ENCODE measurements at regions not wholly inside any gene's neighbourhood (a gene's known extent, or its start where the extent isn't known, plus 50 kb on each side); places are given as distances from the start of the nearest gene placed in this dataset.
A peak's percentile ranks its signal among the peaks of the same experiment; 100 is the strongest.

GRCh38 chr11:15370495-15371147, 255.9 kb downstream of the INSC start:
- no peak for TF ChIP-seq POLR2AphosphoS5 (IDR thresholded peaks at IDR 0.05; ENCODE audit: low read depth, low read length)
- no peak for TF ChIP-seq POU2F2 (IDR thresholded peaks at IDR 0.05; ENCODE audit: low read depth, low read length)
- no peak for TF ChIP-seq POLR2A (IDR thresholded peaks at IDR 0.05; ENCODE audit: low read depth, low read length)
- FAIRE-seq (no peak), DNase-seq (ENCODE audit: insufficient read length, low spot score) (no peak)

GRCh38 chr11:15371533-15371932, 256.8 kb downstream of the INSC start:
- FAIRE-seq (no peak), DNase-seq (ENCODE audit: insufficient read length, low spot score) (no peak)
- no peak for TF ChIP-seq POLR2A (IDR thresholded peaks at IDR 0.05; ENCODE audit: low read depth, low read length)
- no peak for TF ChIP-seq POU2F2 (IDR thresholded peaks at IDR 0.05; ENCODE audit: low read depth, low read length)
- TF ChIP-seq SPI1 (IDR thresholded peaks at IDR 0.05; ENCODE audit: low read depth, low read length): no peak
- no peak for TF ChIP-seq TAF1 (IDR thresholded peaks at IDR 0.05; ENCODE audit: low read depth, low read length)
- no peak for TF ChIP-seq POLR2AphosphoS5 (IDR thresholded peaks at IDR 0.05; ENCODE audit: low read depth, low read length)
- no peak for TF ChIP-seq PAX5 (IDR thresholded peaks at IDR 0.05; ENCODE audit: insufficient read depth, low read length, severe bottlenecking)

GRCh38 chr11:15374418-15374817, 259.7 kb downstream of the INSC start:
- FAIRE-seq (no peak), DNase-seq (ENCODE audit: insufficient read length, low spot score) (no peak)
- TF ChIP-seq PAX5 (IDR thresholded peaks at IDR 0.05; ENCODE audit: insufficient read depth, low read length, severe bottlenecking) (no peak), POU2F2 (IDR thresholded peaks at IDR 0.05; ENCODE audit: low read depth, low read length) (no peak), POLR2AphosphoS5 (IDR thresholded peaks at IDR 0.05; ENCODE audit: low read depth, low read length) (no peak), POLR2A (IDR thresholded peaks at IDR 0.05; ENCODE audit: low read depth, low read length) (no peak), TAF1 (IDR thresholded peaks at IDR 0.05; ENCODE audit: low read depth, low read length) (no peak), SPI1 (IDR thresholded peaks at IDR 0.05; ENCODE audit: low read depth, low read length) (no peak)

- FAIRE-seq: no peak
- DNase-seq (ENCODE audit: insufficient read length, low spot score): no peak
- TF ChIP-seq TAF1 (IDR thresholded peaks at IDR 0.05; ENCODE audit: low read depth, low read length): no peak
- no peak for TF ChIP-seq POU2F2 (IDR thresholded peaks at IDR 0.05; ENCODE audit: low read depth, low read length)
- no peak for TF ChIP-seq POLR2AphosphoS5 (IDR thresholded peaks at IDR 0.05; ENCODE audit: low read depth, low read length)
- no peak for TF ChIP-seq PAX5 (IDR thresholded peaks at IDR 0.05; ENCODE audit: insufficient read depth, low read length, severe bottlenecking)
These were observed 264.2 kb downstream of the INSC start for GRCh38 chr11:15378941-15379340.

GRCh38 chr11:15379483-15379882, 264.8 kb downstream of the INSC start:
- no peak for FAIRE-seq
- TF ChIP-seq TAF1 (IDR thresholded peaks at IDR 0.05; ENCODE audit: low read depth, low read length) (no peak), POLR2A (IDR thresholded peaks at IDR 0.05; ENCODE audit: low read depth, low read length) (no peak), POLR2AphosphoS5 (IDR thresholded peaks at IDR 0.05; ENCODE audit: low read depth, low read length) (no peak), SPI1 (IDR thresholded peaks at IDR 0.05; ENCODE audit: low read depth, low read length) (no peak), PAX5 (IDR thresholded peaks at IDR 0.05; ENCODE audit: insufficient read depth, low read length, severe bottlenecking) (no peak), POU2F2 (IDR thresholded peaks at IDR 0.05; ENCODE audit: low read depth, low read length) (no peak)
- DNase-seq (ENCODE audit: insufficient read length, low spot score): no peak

- no peak for TF ChIP-seq PAX5 (IDR thresholded peaks at IDR 0.05; ENCODE audit: insufficient read depth, low read length, severe bottlenecking)
- FAIRE-seq: no peak
- DNase-seq (ENCODE audit: insufficient read length, low spot score): no peak
These were observed 276.1 kb downstream of the INSC start for GRCh38 chr11:15390857-15391256.

- no peak for TF ChIP-seq TAF1 (IDR thresholded peaks at IDR 0.05; ENCODE audit: low read depth, low read length)
- TF ChIP-seq PAX5 (IDR thresholded peaks at IDR 0.05; ENCODE audit: insufficient read depth, low read length, severe bottlenecking): no peak
- no peak for TF ChIP-seq POLR2A (IDR thresholded peaks at IDR 0.05; ENCODE audit: low read depth, low read length)
- TF ChIP-seq POLR2AphosphoS5 (IDR thresholded peaks at IDR 0.05; ENCODE audit: low read depth, low read length): no peak
- TF ChIP-seq SPI1 (IDR thresholded peaks at IDR 0.05; ENCODE audit: low read depth, low read length): no peak
- TF ChIP-seq POU2F2 (IDR thresholded peaks at IDR 0.05; ENCODE audit: low read depth, low read length): no peak
- FAIRE-seq: no peak
- DNase-seq (ENCODE audit: insufficient read length, low spot score): no peak
These were observed 282.1 kb downstream of the INSC start for GRCh38 chr11:15396778-15397177.

- no peak for FAIRE-seq
- DNase-seq (ENCODE audit: insufficient read length, low spot score): no peak
- TF ChIP-seq POLR2A (IDR thresholded peaks at IDR 0.05; ENCODE audit: low read depth, low read length) (no peak), POLR2AphosphoS5 (IDR thresholded peaks at IDR 0.05; ENCODE audit: low read depth, low read length) (no peak), TAF1 (IDR thresholded peaks at IDR 0.05; ENCODE audit: low read depth, low read length) (no peak), POU2F2 (IDR thresholded peaks at IDR 0.05; ENCODE audit: low read depth, low read length) (no peak), SPI1 (IDR thresholded peaks at IDR 0.05; ENCODE audit: low read depth, low read length) (no peak), PAX5 (IDR thresholded peaks at IDR 0.05; ENCODE audit: insufficient read depth, low read length, severe bottlenecking) (no peak)
These were observed 292.2 kb downstream of the INSC start for GRCh38 chr11:15406851-15407351.

- DNase-seq (ENCODE audit: insufficient read length, low spot score) (no peak), FAIRE-seq (no peak)
- TF ChIP-seq PAX5 (IDR thresholded peaks at IDR 0.05; ENCODE audit: insufficient read depth, low read length, severe bottlenecking) (peak; percentile 70), POLR2AphosphoS5 (IDR thresholded peaks at IDR 0.05; ENCODE audit: low read depth, low read length) (no peak)
These were observed 297.3 kb downstream of the INSC start for GRCh38 chr11:15412054-15412453.

- no peak for FAIRE-seq
- TF ChIP-seq POLR2A (IDR thresholded peaks at IDR 0.05; ENCODE audit: low read depth, low read length): no peak
- TF ChIP-seq TAF1 (IDR thresholded peaks at IDR 0.05; ENCODE audit: low read depth, low read length): no peak
- no peak for TF ChIP-seq POLR2AphosphoS5 (IDR thresholded peaks at IDR 0.05; ENCODE audit: low read depth, low read length)
- no peak for TF ChIP-seq SPI1 (IDR thresholded peaks at IDR 0.05; ENCODE audit: low read depth, low read length)
- TF ChIP-seq PAX5 (IDR thresholded peaks at IDR 0.05; ENCODE audit: insufficient read depth, low read length, severe bottlenecking): no peak
- TF ChIP-seq POU2F2 (IDR thresholded peaks at IDR 0.05; ENCODE audit: low read depth, low read length): no peak
- no peak for DNase-seq (ENCODE audit: insufficient read length, low spot score)
These were observed 304.2 kb downstream of the INSC start for GRCh38 chr11:15418921-15419320.
